Spleen (tissue), 3 donors: ENCODE measurements at regions not wholly inside any gene's neighbourhood (a gene's known extent, or its start where the extent isn't known, plus 50 kb on each side); places are given as distances from the start of the nearest gene placed in this dataset.

ENCODE experiments used
- POLR2A ChIP-seq, 3 donors: fragments of 450-650 bp; IDR thresholded peaks; one replicate each; pipeline ENCODE4 v1.5.1; 2017; ENCODE audit warnings: antibody characterized with exemption in 3 of 3, mild to moderate bottlenecking in 1 of 3
- POLR2AphosphoS5 ChIP-seq, 3 donors: sonication (generic); formaldehyde crosslinking; IDR thresholded peaks; one replicate each; pipeline ENCODE4 v1.5.1; 2017; ENCODE audit warnings: antibody characterized with exemption in 3 of 3

DNA sequence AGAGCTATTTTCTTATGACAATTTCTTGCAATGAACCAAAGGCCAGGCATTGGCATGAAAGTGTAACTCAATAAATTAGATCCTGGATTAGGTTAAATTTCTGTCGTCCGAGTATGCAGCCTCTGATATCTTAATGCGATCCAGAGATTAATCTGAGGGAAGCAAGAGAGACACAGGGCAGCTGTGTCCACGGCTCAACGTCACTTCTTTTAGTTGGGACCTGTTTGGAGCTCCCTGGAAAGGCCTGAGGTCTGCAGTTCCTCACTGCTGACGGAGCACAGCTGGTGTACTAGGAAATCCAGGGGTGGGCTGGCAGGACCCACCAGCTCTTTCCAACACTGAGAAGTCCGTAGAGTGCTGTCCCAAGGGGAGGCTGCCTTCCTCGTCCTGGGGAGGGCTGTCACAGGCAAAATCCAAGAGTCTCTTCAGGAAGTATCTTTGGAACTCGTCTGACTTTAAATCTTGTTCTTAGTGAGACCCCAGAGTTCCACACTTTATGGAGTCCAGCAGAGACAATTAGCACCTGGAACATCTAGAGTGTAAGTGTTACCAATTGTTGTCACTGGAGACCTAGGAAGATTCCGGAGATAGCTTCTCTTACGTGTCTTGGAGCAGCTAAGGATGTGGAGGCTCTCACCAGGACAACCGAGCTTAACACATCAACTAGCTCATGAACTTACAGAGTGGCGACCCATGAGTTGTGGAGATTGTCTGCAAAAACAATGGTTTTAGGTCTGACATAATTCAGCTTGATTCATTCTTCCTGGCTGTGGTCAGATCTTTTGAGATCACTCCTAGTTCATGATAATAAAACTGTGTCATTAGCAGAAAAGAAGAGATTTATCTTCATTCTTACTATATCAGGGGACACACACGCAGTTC, 173.7 kb downstream of the ACKR3 start:
- TF ChIP-seq POLR2A (IDR thresholded peaks at IDR 0.05) (no peak), POLR2AphosphoS5 (IDR thresholded peaks at IDR 0.05) (no peak)
